H9 (cell line): ENCODE measurements at regions not wholly inside any gene's neighbourhood (a gene's known extent, or its start where the extent isn't known, plus 50 kb on each side); places are given as distances from the start of the nearest gene placed in this dataset.

Source experiments
- DNase-seq: peaks from one replicate; pipeline ENCODE4 v3.0.0-alpha.2; 2017
- H2AFZ ChIP-seq: one replicate; pipeline ENCODE4 v1.6.1; 2013; ENCODE audit warnings: mild to moderate bottlenecking, low read length, control low read depth, moderate library complexity
- H2AK5ac ChIP-seq: 2 replicates; pipeline ENCODE4 v1.6.1; 2013; ENCODE audit warnings: low read length, control low read depth, mixed read lengths; ENCODE audit not compliant: insufficient read length
- H2BK120ac ChIP-seq: one replicate; pipeline ENCODE4 v1.6.1; 2013; ENCODE audit warnings: low read depth, mild to moderate bottlenecking, low read length, control low read depth, inconsistent platforms; ENCODE audit not compliant: poor library complexity, severe bottlenecking
- H2BK12ac ChIP-seq: 2 replicates; pipeline ENCODE4 v1.6.1; 2013; ENCODE audit warnings: low read length, control low read depth, mixed read lengths, low read depth; ENCODE audit not compliant: insufficient read length
- H2BK15ac ChIP-seq: 2 replicates; pipeline ENCODE4 v1.6.1; 2013; ENCODE audit warnings: low read depth, low read length, control low read depth
- H2BK20ac ChIP-seq: one replicate; pipeline ENCODE4 v1.6.1; 2013; ENCODE audit warnings: low read depth, mild to moderate bottlenecking, low read length, control low read depth, inconsistent platforms; ENCODE audit not compliant: poor library complexity, severe bottlenecking
- H2BK5ac ChIP-seq: 2 replicates; pipeline ENCODE4 v1.6.1; 2013; ENCODE audit warnings: low read length, control low read depth, mixed read lengths; ENCODE audit not compliant: insufficient read length
- H3K14ac ChIP-seq: 2 replicates; pipeline ENCODE4 v1.6.1; 2013; ENCODE audit warnings: low read length, control low read depth; ENCODE audit not compliant: insufficient read depth
- H3K18ac ChIP-seq: 2 replicates; pipeline ENCODE4 v1.6.1; 2013; ENCODE audit warnings: low read depth, mild to moderate bottlenecking, mixed read lengths, low read length, control low read depth; ENCODE audit not compliant: insufficient read length
- H3K23ac ChIP-seq: 2 replicates; pipeline ENCODE4 v1.6.1; 2013; ENCODE audit warnings: low read length, control low read depth, mixed read lengths, low read depth; ENCODE audit not compliant: insufficient read length
- H3K23me2 ChIP-seq: 2 replicates; pipeline ENCODE4 v1.6.1; 2013; ENCODE audit warnings: low read depth, mild to moderate bottlenecking, mixed read lengths, low read length, control low read depth; ENCODE audit not compliant: insufficient read length, poor library complexity, severe bottlenecking
- H3K27ac ChIP-seq: 2 replicates; pipeline ENCODE4 v1.5.1; 2013; ENCODE audit warnings: low read length, control low read depth, mixed read lengths, low read depth; ENCODE audit not compliant: insufficient read length
- H3K27me3 ChIP-seq: 2 replicates; pipeline ENCODE4 v1.6.1; 2013; ENCODE audit warnings: low read length, control low read depth, inconsistent platforms; ENCODE audit not compliant: insufficient read depth
- H3K4ac ChIP-seq: 2 replicates; pipeline ENCODE4 v1.6.1; 2013; ENCODE audit warnings: low read depth, mild to moderate bottlenecking, control low read depth, inconsistent platforms, low read length, moderate library complexity
- H3K4me1 ChIP-seq: 2 replicates; pipeline ENCODE4 v1.6.1; 2013; ENCODE audit warnings: low read length, control low read depth, inconsistent platforms; ENCODE audit not compliant: insufficient read depth
- H3K4me2 ChIP-seq: 2 replicates; pipeline ENCODE4 v1.6.1; 2013; ENCODE audit warnings: low read length, control low read depth, mixed read lengths; ENCODE audit not compliant: insufficient read length, insufficient read depth
- H3K56ac ChIP-seq: 2 replicates; pipeline ENCODE4 v1.6.1; 2013; ENCODE audit warnings: low read depth, mild to moderate bottlenecking, mixed read lengths, low read length, control low read depth; ENCODE audit not compliant: insufficient read length
- H3K79me1 ChIP-seq: 2 replicates; pipeline ENCODE4 v1.6.1; 2013; ENCODE audit warnings: low read depth, mild to moderate bottlenecking, moderate library complexity, low read length, control low read depth, inconsistent platforms; ENCODE audit not compliant: insufficient read depth, poor library complexity, severe bottlenecking
- H3K79me2 ChIP-seq: 2 replicates; pipeline ENCODE4 v1.6.1; 2013; ENCODE audit warnings: low read length, control low read depth, inconsistent platforms; ENCODE audit not compliant: insufficient read depth
- H3K9ac ChIP-seq: 2 replicates; pipeline ENCODE4 v1.6.1; 2013; ENCODE audit warnings: low read length, control low read depth, mixed read lengths; ENCODE audit not compliant: insufficient read length; ENCODE audit errors: extremely low read depth
- H3K9me3 ChIP-seq: one replicate; pipeline ENCODE4 v1.6.1; 2013; ENCODE audit warnings: low read depth, low read length, inconsistent platforms; ENCODE audit not compliant: control insufficient read depth
- H3T11ph ChIP-seq: one replicate; pipeline ENCODE4 v1.6.1; 2013; ENCODE audit warnings: mild to moderate bottlenecking, low read length, control low read depth, inconsistent platforms
- H4K20me1 ChIP-seq: one replicate; pipeline ENCODE4 v1.6.1; 2013; ENCODE audit not compliant: control insufficient read depth, insufficient read length, insufficient read depth
- H4K5ac ChIP-seq: 2 replicates; pipeline ENCODE4 v1.6.1; 2013; ENCODE audit warnings: low read depth, mild to moderate bottlenecking, mixed read lengths, low read length, control low read depth; ENCODE audit not compliant: insufficient read length
- H4K8ac ChIP-seq: replicated peaks from 2 replicates; pipeline ENCODE4 v1.6.1; 2013; ENCODE audit warnings: low read length, control low read depth, mixed read lengths, low read depth; ENCODE audit not compliant: insufficient read length
- H4K91ac ChIP-seq: 2 replicates; pipeline ENCODE4 v1.6.1; 2013; ENCODE audit warnings: low read depth, mild to moderate bottlenecking, moderate library complexity, mixed read lengths, low read length, control low read depth; ENCODE audit not compliant: insufficient read length
- H3K27ac Mint-ChIP-seq, 3 experiments: 2 replicates in 2 of 3; 3 replicates in 1 of 3; pipeline ENCODE4 v1.8.0; 2020 to 2021; ENCODE audit warnings: mixed read lengths in 3 of 3, mild to moderate bottlenecking in 1 of 3, moderate library complexity in 1 of 3
- H3K27me3 Mint-ChIP-seq: 2 replicates; pipeline ENCODE4 v1.8.0; 2021; ENCODE audit warnings: low read depth, mild to moderate bottlenecking, moderate library complexity, mixed read lengths
- H3K36me3 Mint-ChIP-seq, 3 experiments: 2 replicates in 2 of 3; 3 replicates in 1 of 3; pipeline ENCODE4 v1.8.0; 2020 to 2021; ENCODE audit warnings: low read depth in 3 of 3, mixed read lengths in 3 of 3; ENCODE audit not compliant: insufficient read depth in 1 of 3
- H3K4me1 Mint-ChIP-seq, 2 experiments: 2 replicates each; pipeline ENCODE4 v1.8.0; 2020; ENCODE audit warnings: mixed read lengths in 2 of 2
- H3K4me3 Mint-ChIP-seq, 2 experiments: 2 replicates in 1 of 2; 3 replicates in 1 of 2; pipeline ENCODE4 v1.8.0; 2020 to 2021; ENCODE audit warnings: mild to moderate bottlenecking in 2 of 2, mixed read lengths in 2 of 2, moderate library complexity in 1 of 2
- H3K9me3 Mint-ChIP-seq, 2 experiments: 2 replicates in 1 of 2; 3 replicates in 1 of 2; pipeline ENCODE4 v1.8.0; 2020; ENCODE audit warnings: mild to moderate bottlenecking in 2 of 2, mixed read lengths in 2 of 2, moderate library complexity in 1 of 2
- CTCF ChIP-seq: fragments of 200-600 bp; sonication (generic); conservative IDR thresholded peaks from 3 replicates; pipeline ENCODE4 v1.8.0; 2021; ENCODE audit warnings: antibody characterized with exemption, mild to moderate bottlenecking
- WGBS: extraction: QIAGEN DNeasy Blood & Tissue Kit; methylation state at CpG from one replicate; pipeline ENCODE4 v1.1.7; 2013; ENCODE audit warnings: missing lambda C conversion rate, low lambda C conversion rate, mixed read lengths; ENCODE audit not compliant: insufficient read length; ENCODE audit errors: extremely low coverage; 5-methylcytosine and 5-hydroxymethylcytosine counted together

DNA sequence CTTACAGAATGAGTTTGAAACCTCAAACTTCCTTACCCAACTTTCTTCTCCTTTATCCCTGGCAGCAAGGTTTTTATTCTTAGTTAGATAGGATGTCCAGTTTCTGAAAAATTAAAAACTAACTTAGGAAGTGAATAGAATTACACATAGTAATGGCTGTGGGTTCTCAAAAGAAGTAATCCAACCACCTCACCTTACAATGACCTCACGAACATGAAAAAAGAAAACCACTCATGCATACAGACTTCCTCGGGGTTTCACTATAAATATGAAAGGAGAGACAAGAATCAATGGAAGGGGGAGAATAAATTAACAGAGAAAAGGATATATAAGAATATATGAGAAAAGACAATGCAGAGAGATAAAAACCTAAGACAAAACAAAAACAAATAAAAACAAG is 1044.3 kb upstream of the KLHL29 start:
- H4K8ac ChIP-seq: no peak overlapping the region
- Mint-ChIP-seq H3K36me3 (no peaks in the 10 kb centered on the region), H3K9me3 (no peaks in the 10 kb centered on the region), H3K27ac (no peak overlapping the region), H3K4me1 (peaks cover 4 to 6% of the 10 kb centered on the region in 2 experiments), H3K27me3 (no peaks in the 10 kb centered on the region), H3K4me3 (no peak overlapping the region)
- no peak overlapping the region for H3K56ac ChIP-seq
- no peak overlapping the region for H2AFZ ChIP-seq
- H4K20me1 ChIP-seq: no peaks in the 10 kb centered on the region
- H3K14ac ChIP-seq: no peak overlapping the region
- no peak overlapping the region for H4K5ac ChIP-seq
- H2BK15ac ChIP-seq: no peak overlapping the region
- no peaks in the 10 kb centered on the region for H3K9me3 ChIP-seq
- H3T11ph ChIP-seq: no peak overlapping the region
- H3K4me2 ChIP-seq: no peak overlapping the region
- H3K27me3 ChIP-seq: no peaks in the 10 kb centered on the region
- no peak overlapping the region for H3K4ac ChIP-seq
- WGBS: no CpG with 5 or more reads among the region's 2 CpGs
- H2AK5ac ChIP-seq: no peak overlapping the region
- no peak overlapping the region for H3K18ac ChIP-seq
- no peak overlapping the region for H3K23ac ChIP-seq
- no peaks in the 10 kb centered on the region for H3K23me2 ChIP-seq
- H2BK12ac ChIP-seq: no peak overlapping the region
- H3K9ac ChIP-seq: no peak overlapping the region
- no peak overlapping the region for H2BK20ac ChIP-seq
- no peaks in the 10 kb centered on the region for H3K4me1 ChIP-seq
- no peaks in the 10 kb centered on the region for H3K79me2 ChIP-seq
- H2BK5ac ChIP-seq: no peak overlapping the region
- H4K91ac ChIP-seq: no peak overlapping the region
- TF ChIP-seq CTCF: no peak
- no peak overlapping the region for H2BK120ac ChIP-seq
- DNase-seq: no peak
- no peaks in the 10 kb centered on the region for H3K79me1 ChIP-seq
- H3K27ac ChIP-seq: no peak overlapping the region
